Glomerular endothelial cell (primary cell): ENCODE measurements at regions not wholly inside any gene's neighbourhood (a gene's known extent, or its start where the extent isn't known, plus 50 kb on each side); places are given as distances from the start of the nearest gene placed in this dataset.

Source experiments
- DNase-seq: peaks from one replicate; pipeline ENCODE4 v3.0.0-alpha.2; 2011; ENCODE audit warnings: low read depth, low spot score; ENCODE audit errors: extremely low read depth

GRCh38 chr1:218964471-218965185 lies 209.1 kb upstream of the LYPLAL1 start:
- DNase-seq, result no peak

GRCh38 chr1:218965821-218966220 lies 207.9 kb upstream of the LYPLAL1 start:
- no peak for DNase-seq

- DNase-seq, result no peak
Measured at GRCh38 chr1:218967254-218967653, 206.4 kb upstream of the LYPLAL1 start.

GRCh38 chr1:218967836-218968235 lies 205.8 kb upstream of the LYPLAL1 start:
- DNase-seq, result no peak

GRCh38 chr1:218969006-218969405 lies 204.7 kb upstream of the LYPLAL1 start:
- no peak for DNase-seq

- DNase-seq, result no peak
Measured at GRCh38 chr1:218970397-218970990, 203.2 kb upstream of the LYPLAL1 start.

- DNase-seq, result no peak
Measured at GRCh38 chr1:218971156-218971555, 202.5 kb upstream of the LYPLAL1 start.

GRCh38 chr1:218980881-218981280 lies 192.8 kb upstream of the LYPLAL1 start:
- DNase-seq, result no peak

GRCh38 chr1:218982482-218982881 lies 191.2 kb upstream of the LYPLAL1 start:
- no peak for DNase-seq

- DNase-seq, result no peak
Measured at GRCh38 chr1:218983433-218983832, 190.2 kb upstream of the LYPLAL1 start.

GRCh38 chr1:218983848-218984247 lies 189.8 kb upstream of the LYPLAL1 start:
- DNase-seq, result no peak

- no peak for DNase-seq
Measured at GRCh38 chr1:218985424-218985984, 188.2 kb upstream of the LYPLAL1 start.

GRCh38 chr1:218986816-218987215 lies 186.9 kb upstream of the LYPLAL1 start:
- no peak for DNase-seq

GRCh38 chr1:218990019-218990418 lies 183.7 kb upstream of the LYPLAL1 start:
- DNase-seq, result no peak

- no peak for DNase-seq
Measured at GRCh38 chr1:218991089-218991488, 182.6 kb upstream of the LYPLAL1 start.

- DNase-seq, result no peak
Measured at GRCh38 chr1:218994615-218995014, 179.1 kb upstream of the LYPLAL1 start.

GRCh38 chr1:218995091-218995665 lies 178.5 kb upstream of the LYPLAL1 start:
- no peak for DNase-seq

- DNase-seq, result no peak
Measured at GRCh38 chr1:218996362-218996761, 177.3 kb upstream of the LYPLAL1 start.

GRCh38 chr1:219000005-219000404 lies 173.7 kb upstream of the LYPLAL1 start:
- DNase-seq, result no peak

- no peak for DNase-seq
Measured at GRCh38 chr1:219000631-219001030, 173.0 kb upstream of the LYPLAL1 start.

- no peak for DNase-seq
Measured at GRCh38 chr1:219010720-219011119, 163.0 kb upstream of the LYPLAL1 start.

GRCh38 chr1:219020386-219020785 lies 153.3 kb upstream of the LYPLAL1 start:
- DNase-seq, result no peak
